Stimulated activated naive CD8-positive, alpha-beta T cell treated with anti-CD3 and anti-CD28 coated beads, Interleukin-15, amount 100 ng/mL, for 72 hours (primary cell): ENCODE measurements at regions not wholly inside any gene's neighbourhood (a gene's known extent, or its start where the extent isn't known, plus 50 kb on each side); places are given as distances from the start of the nearest gene placed in this dataset.
A peak's percentile ranks its signal among the peaks of the same experiment; 100 is the strongest.

Experiments used
- ATAC-seq: fragments of 150-1000 bp; cut with Tn5 transposase; 2 replicates; pipeline ENCODE4 v1.10.0; 2021; ENCODE audit warnings: mild to moderate bottlenecking, moderate library complexity
- DNase-seq, 2 donors: peaks; one replicate each; pipeline ENCODE4 v3.0.0; 2021 to 2022
- H3K27ac Mint-ChIP-seq, 2 donors: one replicate each; pipeline ENCODE4 v1.8.0; 2022; ENCODE audit warnings: mild to moderate bottlenecking in 2 of 2, mixed read lengths in 2 of 2, moderate library complexity in 2 of 2
- H3K27me3 Mint-ChIP-seq: one replicate; pipeline ENCODE4 v1.8.0; 2022; ENCODE audit warnings: mixed read lengths
- H3K4me1 Mint-ChIP-seq: one replicate; pipeline ENCODE4 v1.8.0; 2022; ENCODE audit warnings: mild to moderate bottlenecking, mixed read lengths
- H3K4me3 Mint-ChIP-seq, 2 donors: one replicate each; pipeline ENCODE4 v1.8.0; 2022; ENCODE audit warnings: mild to moderate bottlenecking in 2 of 2, mixed read lengths in 2 of 2, moderate library complexity in 1 of 2
- H3K9me3 Mint-ChIP-seq, 2 donors: one replicate each; pipeline ENCODE4 v1.8.0; 2022; ENCODE audit warnings: mixed read lengths in 2 of 2

- Mint-ChIP-seq H3K4me1 (no peaks in the 10 kb centered on the region), H3K27ac (no peak overlapping the region), H3K9me3 (no peaks in the 10 kb centered on the region), H3K4me3 (no peak overlapping the region), H3K27me3 (no peaks in the 10 kb centered on the region)
- ATAC-seq (no peak), DNase-seq (no peak)
These were observed 168.5 kb upstream of the VLDLR start for GRCh38 chr9:2453106-2453505.

GRCh38 chr9:2453701-2454100 is 167.9 kb upstream of the VLDLR start:
- DNase-seq, result no peak
- ATAC-seq, result no peak
- Mint-ChIP-seq H3K27ac (no peak overlapping the region), H3K9me3 (no peaks in the 10 kb centered on the region), H3K27me3 (no peaks in the 10 kb centered on the region), H3K4me1 (no peaks in the 10 kb centered on the region), H3K4me3 (no peak overlapping the region)

GRCh38 chr9:2459756-2460155 is 161.8 kb upstream of the VLDLR start:
- H3K9me3 Mint-ChIP-seq, result peaks cover 4 to 16% of the 10 kb centered on the region in 2 donors

GRCh38 chr9:2461892-2462291 is 159.7 kb upstream of the VLDLR start:
- H3K27me3 Mint-ChIP-seq, result peaks cover 17% of the 10 kb centered on the region
- DNase-seq (no peak), ATAC-seq (no peak)
- no peak overlapping the region for H3K27ac Mint-ChIP-seq
- peaks cover 6% of the 10 kb centered on the region for H3K4me1 Mint-ChIP-seq
- H3K9me3 Mint-ChIP-seq, result peaks cover 4 to 19% of the 10 kb centered on the region in 2 donors
- H3K4me3 Mint-ChIP-seq, result no peak overlapping the region

More at GRCh38 chr9:2459756-2460155, 161.8 kb upstream of the VLDLR start:
- DNase-seq, result no peak
- H3K27ac Mint-ChIP-seq, result no peak overlapping the region
- ATAC-seq, result no peak
- no peaks in the 10 kb centered on the region for H3K4me1 Mint-ChIP-seq
- H3K27me3 Mint-ChIP-seq, result peaks cover 13% of the 10 kb centered on the region
- H3K4me3 Mint-ChIP-seq, result no peak overlapping the region

- H3K9me3 Mint-ChIP-seq, result peaks cover 4 to 19% of the 10 kb centered on the region in 2 donors
- DNase-seq (no peak), ATAC-seq (no peak)
- no peak overlapping the region for H3K4me3 Mint-ChIP-seq
- H3K27me3 Mint-ChIP-seq, result peaks cover 39% of the 10 kb centered on the region
- H3K27ac Mint-ChIP-seq, result no peak overlapping the region
- H3K4me1 Mint-ChIP-seq, result peaks cover 6% of the 10 kb centered on the region
These were observed 157.0 kb upstream of the VLDLR start for GRCh38 chr9:2464624-2465023.

GRCh38 chr9:2465516-2465915 is 156.1 kb upstream of the VLDLR start:
- H3K4me1 Mint-ChIP-seq, result peaks cover 6% of the 10 kb centered on the region
- H3K27me3 Mint-ChIP-seq, result peaks cover 39% of the 10 kb centered on the region
- H3K4me3 Mint-ChIP-seq, result no peak overlapping the region
- peaks cover 4 to 19% of the 10 kb centered on the region in 2 donors for H3K9me3 Mint-ChIP-seq
- DNase-seq (no peak), ATAC-seq (no peak)
- no peak overlapping the region for H3K27ac Mint-ChIP-seq

- no peak overlapping the region for H3K4me3 Mint-ChIP-seq
- H3K27me3 Mint-ChIP-seq, result peaks cover 36% of the 10 kb centered on the region
- H3K27ac Mint-ChIP-seq, result no peak overlapping the region
- H3K4me1 Mint-ChIP-seq, result peaks cover 6% of the 10 kb centered on the region
- DNase-seq (no peak), ATAC-seq (peak; percentile 96)
- peaks cover 4 to 17% of the 10 kb centered on the region in 2 donors for H3K9me3 Mint-ChIP-seq
These were observed 155.6 kb upstream of the VLDLR start for GRCh38 chr9:2465921-2466460.

GRCh38 chr9:2466703-2467102 is 154.9 kb upstream of the VLDLR start:
- Mint-ChIP-seq H3K27me3 (peaks cover 29% of the 10 kb centered on the region), H3K4me3 (no peak overlapping the region), H3K9me3 (peaks cover 4 to 11% of the 10 kb centered on the region in 2 donors), H3K27ac (no peak overlapping the region), H3K4me1 (peaks cover 6% of the 10 kb centered on the region)
- no peak for DNase-seq
- no peak for ATAC-seq

GRCh38 chr9:2469681-2470221 is 151.8 kb upstream of the VLDLR start:
- DNase-seq, result no peak
- no peak overlapping the region for H3K27ac Mint-ChIP-seq
- ATAC-seq, result no peak
- H3K4me3 Mint-ChIP-seq, result no peak overlapping the region
- H3K9me3 Mint-ChIP-seq, result peaks cover under 1 to 3% of the 10 kb centered on the region in 2 donors
- peaks cover 6% of the 10 kb centered on the region for H3K4me1 Mint-ChIP-seq
- peaks cover 26% of the 10 kb centered on the region for H3K27me3 Mint-ChIP-seq

- Mint-ChIP-seq H3K4me1 (no peaks in the 10 kb centered on the region), H3K27ac (no peak overlapping the region), H3K4me3 (no peak overlapping the region), H3K9me3 (no peaks in the 10 kb centered on the region), H3K27me3 (peaks cover 4% of the 10 kb centered on the region)
- DNase-seq (no peak), ATAC-seq (no peak)
These were observed 147.9 kb upstream of the VLDLR start for GRCh38 chr9:2473681-2474080.

- DNase-seq (no peak), ATAC-seq (no peak)
- Mint-ChIP-seq H3K4me1 (no peaks in the 10 kb centered on the region), H3K27me3 (no peaks in the 10 kb centered on the region), H3K9me3 (no peaks in the 10 kb centered on the region), H3K27ac (no peak overlapping the region), H3K4me3 (no peak overlapping the region)
These were observed 143.8 kb upstream of the VLDLR start for GRCh38 chr9:2477755-2478154.

- ATAC-seq (no peak), DNase-seq (no peak)
- Mint-ChIP-seq H3K27me3 (no peaks in the 10 kb centered on the region), H3K9me3 (no peaks in the 10 kb centered on the region), H3K4me3 (no peak overlapping the region), H3K4me1 (no peaks in the 10 kb centered on the region), H3K27ac (no peak overlapping the region)
These were observed 143.2 kb upstream of the VLDLR start for GRCh38 chr9:2478421-2478820.

- H3K4me1 Mint-ChIP-seq, result no peaks in the 10 kb centered on the region
- H3K27ac Mint-ChIP-seq, result no peak overlapping the region
- H3K27me3 Mint-ChIP-seq, result no peaks in the 10 kb centered on the region
- DNase-seq, result no peak
- H3K4me3 Mint-ChIP-seq, result no peak overlapping the region
- H3K9me3 Mint-ChIP-seq, result no peaks in the 10 kb centered on the region
- no peak for ATAC-seq
These were observed 142.5 kb upstream of the VLDLR start for GRCh38 chr9:2479056-2479565.

- H3K27ac Mint-ChIP-seq, result no peak overlapping the region
- ATAC-seq (no peak), DNase-seq (no peak)
- no peak overlapping the region for H3K4me3 Mint-ChIP-seq
- H3K9me3 Mint-ChIP-seq, result no peaks in the 10 kb centered on the region
- H3K4me1 Mint-ChIP-seq, result no peaks in the 10 kb centered on the region
- H3K27me3 Mint-ChIP-seq, result no peaks in the 10 kb centered on the region
These were observed 141.2 kb upstream of the VLDLR start for GRCh38 chr9:2480255-2480837.

- no peak for DNase-seq
- ATAC-seq, result no peak
- Mint-ChIP-seq H3K4me1 (no peaks in the 10 kb centered on the region), H3K9me3 (no peaks in the 10 kb centered on the region), H3K27me3 (no peaks in the 10 kb centered on the region), H3K4me3 (no peak overlapping the region), H3K27ac (no peak overlapping the region)
These were observed 140.4 kb upstream of the VLDLR start for GRCh38 chr9:2481216-2481615.

GRCh38 chr9:2486988-2487387 is 134.6 kb upstream of the VLDLR start:
- no peaks in the 10 kb centered on the region for H3K9me3 Mint-ChIP-seq
- ATAC-seq (no peak), DNase-seq (no peak)
- no peak overlapping the region for H3K27ac Mint-ChIP-seq
- H3K4me3 Mint-ChIP-seq, result no peak overlapping the region
- H3K4me1 Mint-ChIP-seq, result no peaks in the 10 kb centered on the region
- peaks cover 8% of the 10 kb centered on the region for H3K27me3 Mint-ChIP-seq
